ENCODE measurements at regions not wholly inside any gene's neighbourhood (a gene's known extent, or its start where the extent isn't known, plus 50 kb on each side); places are given as distances from the start of the nearest gene placed in this dataset.

GRCh38 chr3:187795207-187795960, 50.1 kb upstream of the BCL6 start:
- ChIA-PET POLR2A (no interaction called here), CTCF (interaction anchor here (1.0 kb wide), 1 partner anchor 23 kb away, joined by 3 read pairs; no protein-coding TSS in a partner anchor)
- ATAC-seq, result no peak
- intact Hi-C loops (cut with DNase I, micrococcal nuclease), result no loop called here
- Mint-ChIP-seq H3K27me3 (peaks cover 3% of the 10 kb centered on the region), H3K36me3 (ENCODE audit: low read depth) (no peaks in the 10 kb centered on the region), H3K4me3 (no peak overlapping the region), H3K4me1 (peaks cover 26% of the 10 kb centered on the region), H3K9me3 (ENCODE audit: low read depth) (no peaks in the 10 kb centered on the region), H3K27ac (no peak overlapping the region)
- DNase-seq, result no peak

GRCh38 chr3:187798126-187798525, 52.9 kb upstream of the BCL6 start:
- intact Hi-C loops (cut with DNase I, micrococcal nuclease), result no loop called here
- H3K36me3 Mint-ChIP-seq (ENCODE audit: low read depth), result peaks cover 4% of the 10 kb centered on the region
- ChIA-PET CTCF (interaction anchor here (0.6 to 1.0 kb wide), 2 partner anchors 49 to 57 kb away, joined by 3 to 4 read pairs; no protein-coding TSS in a partner anchor), POLR2A (no interaction called here)
- no peak overlapping the region for H3K4me3 Mint-ChIP-seq
- DNase-seq (no peak), ATAC-seq (no peak)
- peaks cover 51% of the 10 kb centered on the region for H3K4me1 Mint-ChIP-seq
- peak overlapping the region; percentile 92 for H3K27ac Mint-ChIP-seq
- H3K9me3 Mint-ChIP-seq (ENCODE audit: low read depth), result peaks cover 5% of the 10 kb centered on the region
- H3K27me3 Mint-ChIP-seq, result no peaks in the 10 kb centered on the region

- Mint-ChIP-seq H3K27me3 (no peaks in the 10 kb centered on the region), H3K36me3 (ENCODE audit: low read depth) (peaks cover 4% of the 10 kb centered on the region), H3K4me3 (no peak overlapping the region), H3K4me1 (peaks cover 56% of the 10 kb centered on the region), H3K27ac (peak overlapping the region; percentile 92), H3K9me3 (ENCODE audit: low read depth) (peaks cover 5% of the 10 kb centered on the region)
- CTCF ChIA-PET, result interaction anchor here (1.3 to 6.1 kb wide), 4 partner anchors 10 to 125 kb away, joined by 3 to 56 read pairs (median 4); partner anchors contain the start of gene BCL6
- ATAC-seq, result peak; percentile 25
- peak; percentile 42 for DNase-seq
- POLR2A ChIA-PET, result no interaction called here
- intact Hi-C loops (cut with DNase I, micrococcal nuclease), result no loop called here
These were observed 53.6 kb upstream of the BCL6 start for GRCh38 chr3:187798531-187799530.

GRCh38 chr3:187799942-187800641, 54.8 kb upstream of the BCL6 start:
- DNase-seq (peak; percentile 23), ATAC-seq (peak; percentile 55)
- H3K27ac Mint-ChIP-seq, result peak overlapping the region; percentile 92
- H3K27me3 Mint-ChIP-seq, result no peaks in the 10 kb centered on the region
- peaks cover 4% of the 10 kb centered on the region for H3K36me3 Mint-ChIP-seq (ENCODE audit: low read depth)
- CTCF ChIA-PET, result interaction anchor here (0.6 to 6.1 kb wide), 12 partner anchors 11 to 456 kb away, joined by 3 to 56 read pairs (median 4); partner anchors contain the start of gene BCL6
- peaks cover 5% of the 10 kb centered on the region for H3K9me3 Mint-ChIP-seq (ENCODE audit: low read depth)
- H3K4me1 Mint-ChIP-seq, result peaks cover 69% of the 10 kb centered on the region
- peak overlapping the region; percentile 32 for H3K4me3 Mint-ChIP-seq
- intact Hi-C loops (cut with DNase I, micrococcal nuclease), result loop anchor here (1.0 to 10.0 kb wide), 6 partner anchors 23 to 985 kb away; no protein-coding TSS in a partner anchor
- POLR2A ChIA-PET, result interaction anchor here (0.8 to 2.0 kb wide), 8 partner anchors 23 to 590 kb away, joined by 3 to 15 read pairs (median 4); partner anchors contain the start of gene BCL6

GRCh38 chr3:187801152-187801551, 55.9 kb upstream of the BCL6 start:
- Mint-ChIP-seq H3K36me3 (ENCODE audit: low read depth) (peaks cover 7% of the 10 kb centered on the region), H3K9me3 (ENCODE audit: low read depth) (peaks cover 6% of the 10 kb centered on the region), H3K4me3 (peak overlapping the region; percentile 38), H3K27ac (peak overlapping the region; percentile 92), H3K27me3 (no peaks in the 10 kb centered on the region), H3K4me1 (peaks cover 79% of the 10 kb centered on the region)
- no peak for DNase-seq
- ChIA-PET CTCF (interaction anchor here (0.7 to 6.1 kb wide), 5 partner anchors 13 to 455 kb away, joined by 3 to 56 read pairs (median 8); partner anchors contain the start of gene BCL6), POLR2A (interaction anchor here (1.5 to 2.0 kb wide), 2 partner anchors 54 to 56 kb away, joined by 10 to 15 read pairs; partner anchors contain the start of gene BCL6)
- ATAC-seq, result no peak
- intact Hi-C loops (cut with DNase I, micrococcal nuclease), result loop anchor here (5.0 to 10.0 kb wide), 5 partner anchors 176 to 984 kb away; no protein-coding TSS in a partner anchor

- no peaks in the 10 kb centered on the region for H3K27me3 Mint-ChIP-seq
- no peak for DNase-seq
These were observed 57.1 kb upstream of the BCL6 start for GRCh38 chr3:187802203-187802927.

GRCh38 chr3:187802928-187803259, 57.6 kb upstream of the BCL6 start:
- peak overlapping the region; percentile 34 for H3K4me3 Mint-ChIP-seq
- peaks cover 6% of the 10 kb centered on the region for H3K9me3 Mint-ChIP-seq (ENCODE audit: low read depth)
- peak; percentile 60 for ATAC-seq
- DNase-seq, result peak; percentile 86
- H3K27me3 Mint-ChIP-seq, result no peaks in the 10 kb centered on the region
- intact Hi-C loops (cut with DNase I, micrococcal nuclease), result loop anchor here (1.0 to 10.0 kb wide), 12 partner anchors 26 to 982 kb away; partner anchors contain the start of gene BCL6 (in 1 of the 2)
- peak overlapping the region; percentile 81 for H3K27ac Mint-ChIP-seq
- H3K4me1 Mint-ChIP-seq, result peaks cover 93% of the 10 kb centered on the region
- POLR2A ChIA-PET, result interaction anchor here (0.6 to 1.6 kb wide), 11 partner anchors 14 to 496 kb away, joined by 3 to 11 read pairs (median 5); partner anchors contain the start of gene BCL6
- peaks cover 10% of the 10 kb centered on the region for H3K36me3 Mint-ChIP-seq (ENCODE audit: low read depth)
- CTCF ChIA-PET, result interaction anchor here (0.9 to 6.1 kb wide), 8 partner anchors 33 to 1237 kb away, joined by 3 to 56 read pairs (median 3); partner anchors contain the start of gene BCL6

More at GRCh38 chr3:187802203-187802927, 57.1 kb upstream of the BCL6 start:
- Mint-ChIP-seq H3K36me3 (ENCODE audit: low read depth) (peaks cover 10% of the 10 kb centered on the region), H3K4me3 (peak overlapping the region; percentile 34), H3K27ac (peak overlapping the region; percentile 81), H3K4me1 (peaks cover 90% of the 10 kb centered on the region), H3K9me3 (ENCODE audit: low read depth) (peaks cover 6% of the 10 kb centered on the region)
- intact Hi-C loops (cut with DNase I, micrococcal nuclease), result loop anchor here (5.0 to 10.0 kb wide), 5 partner anchors 175 to 982 kb away; no protein-coding TSS in a partner anchor
- ChIA-PET CTCF (interaction anchor here (0.6 to 6.1 kb wide), 8 partner anchors 14 to 1238 kb away, joined by 3 to 56 read pairs (median 3); partner anchors contain the start of gene BCL6), POLR2A (interaction anchor here (0.6 to 1.6 kb wide), 8 partner anchors 25 to 523 kb away, joined by 3 to 11 read pairs (median 5); partner anchors contain the start of gene BCL6)
- no peak for ATAC-seq

GRCh38 chr3:187804120-187804744, 59.0 kb upstream of the BCL6 start:
- no peak for ATAC-seq
- H3K4me3 Mint-ChIP-seq, result peak overlapping the region; percentile 10
- no peaks in the 10 kb centered on the region for H3K27me3 Mint-ChIP-seq
- POLR2A ChIA-PET, result no interaction called here
- CTCF ChIA-PET, result interaction anchor here (1.2 to 6.1 kb wide), 3 partner anchors 56 to 119 kb away, joined by 3 to 56 read pairs (median 5); partner anchors contain the start of gene BCL6
- H3K4me1 Mint-ChIP-seq, result peaks cover 79% of the 10 kb centered on the region
- H3K36me3 Mint-ChIP-seq (ENCODE audit: low read depth), result peaks cover 10% of the 10 kb centered on the region
- peaks cover 6% of the 10 kb centered on the region for H3K9me3 Mint-ChIP-seq (ENCODE audit: low read depth)
- peak overlapping the region; percentile 85 for H3K27ac Mint-ChIP-seq
- intact Hi-C loops (cut with DNase I, micrococcal nuclease), result loop anchor here (5.0 to 10.0 kb wide), 5 partner anchors 173 to 981 kb away; no protein-coding TSS in a partner anchor
- DNase-seq, result peak; percentile 30

- Mint-ChIP-seq H3K36me3 (ENCODE audit: low read depth) (peaks cover 10% of the 10 kb centered on the region), H3K4me3 (no peak overlapping the region), H3K27me3 (no peaks in the 10 kb centered on the region), H3K9me3 (ENCODE audit: low read depth) (peaks cover 6% of the 10 kb centered on the region), H3K4me1 (peaks cover 75% of the 10 kb centered on the region), H3K27ac (peak overlapping the region; percentile 85)
- ATAC-seq (no peak), DNase-seq (no peak)
- ChIA-PET CTCF (interaction anchor here (6.1 kb wide), 1 partner anchor 57 kb away, joined by 56 read pairs; the partner anchor contains the start of gene BCL6), POLR2A (no interaction called here)
- intact Hi-C loops (cut with DNase I, micrococcal nuclease), result loop anchor here (5.0 to 10.0 kb wide), 5 partner anchors 173 to 980 kb away; no protein-coding TSS in a partner anchor
These were observed 59.5 kb upstream of the BCL6 start for GRCh38 chr3:187804745-187805121.
